MM.1S (cell line): ENCODE measurements at regions not wholly inside any gene's neighbourhood (a gene's known extent, or its start where the extent isn't known, plus 50 kb on each side); places are given as distances from the start of the nearest gene placed in this dataset.

ENCODE experiments used
- CTCF ChIP-seq: fragments of 300-600 bp; sonication (generic); IDR thresholded peaks from 2 replicates; pipeline ENCODE4 v1.5.1; 2016; ENCODE audit warnings: antibody characterized with exemption, low read length, mixed read lengths
- EZH2 ChIP-seq: fragments of 300-600 bp; sonication (generic); optimal IDR thresholded peaks from 2 replicates; pipeline ENCODE3; 2017; ENCODE audit warnings: low read depth, mild to moderate bottlenecking, antibody characterized with exemption, low read length, mixed read lengths

GRCh38 chr10:107577221-107577620 is 412.7 kb upstream of the SORCS1 start:
- TF ChIP-seq CTCF: no peak
- TF ChIP-seq EZH2: no peak
